NT2/D1 (cell line): ENCODE measurements at regions not wholly inside any gene's neighbourhood (a gene's known extent, or its start where the extent isn't known, plus 50 kb on each side); places are given as distances from the start of the nearest gene placed in this dataset.

Experiments
- DNase-seq: peaks from one replicate; pipeline ENCODE4 v3.0.0-alpha.2; 2011; ENCODE audit warnings: low read depth, low spot score
- H3K27me3 ChIP-seq: 2 replicates; pipeline ENCODE4 v1.6.0; 2011; ENCODE audit warnings: mild to moderate bottlenecking; ENCODE audit not compliant: insufficient read length, insufficient read depth
- H3K36me3 ChIP-seq: 2 replicates; pipeline ENCODE4 v1.6.1; 2011; ENCODE audit warnings: mild to moderate bottlenecking, low read length, mixed read lengths; ENCODE audit not compliant: insufficient read depth, insufficient read length
- H3K4me1 ChIP-seq: 2 replicates; pipeline ENCODE4 v1.5.1; 2011; ENCODE audit not compliant: insufficient read depth, insufficient read length
- H3K4me3 ChIP-seq: 2 replicates; pipeline ENCODE4 v1.5.1; 2011; ENCODE audit warnings: low read depth; ENCODE audit not compliant: insufficient read length
- H3K9ac ChIP-seq: 2 replicates; pipeline ENCODE4 v1.6.0; 2011; ENCODE audit warnings: low read depth; ENCODE audit not compliant: insufficient read length
- H3K9me3 ChIP-seq: 2 replicates; pipeline ENCODE4 v1.5.1; 2011; ENCODE audit warnings: mild to moderate bottlenecking, low read length; ENCODE audit not compliant: insufficient read depth
- SUZ12 ChIP-seq: IDR thresholded peaks from 2 replicates; pipeline ENCODE4 v1.6.1; 2011; ENCODE audit not compliant: insufficient read length, insufficient read depth; ENCODE audit errors: extremely low read depth
- YY1 ChIP-seq: IDR thresholded peaks from 2 replicates; pipeline ENCODE4 v1.6.1; 2011; ENCODE audit not compliant: insufficient read length, insufficient read depth
- ZNF274 ChIP-seq: IDR thresholded peaks from 2 replicates; pipeline ENCODE4 v1.6.1; 2011; ENCODE audit warnings: mild to moderate bottlenecking, low read depth, low read length

GRCh38 chr16:72711823-72712222 is 336.1 kb downstream of the ZFHX3 start:
- TF ChIP-seq SUZ12 (no peak), YY1 (no peak), ZNF274 (no peak)
- DNase-seq = no peak

DNA sequence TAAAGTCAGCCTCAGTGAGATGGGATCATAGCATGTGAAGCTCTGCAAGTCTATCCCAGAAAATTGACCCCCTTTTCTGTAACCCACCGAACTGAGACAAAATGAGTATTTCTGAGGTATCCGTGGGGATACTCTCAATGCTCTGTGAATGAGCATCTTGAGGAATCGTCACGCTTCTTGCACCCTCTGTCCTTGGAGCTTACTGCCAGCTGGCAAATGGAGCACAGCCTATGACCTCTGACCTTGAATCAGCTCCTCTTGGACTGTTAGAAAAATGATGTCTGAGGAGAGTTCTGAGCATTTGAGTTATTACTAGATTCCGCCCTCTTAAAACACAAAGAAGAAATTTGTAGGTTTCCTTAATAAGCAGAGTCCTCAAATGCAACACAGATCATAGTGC is 342.1 kb downstream of the ZFHX3 start:
- TF ChIP-seq SUZ12 (no peak), YY1 (no peak), ZNF274 (no peak)

More at GRCh38 chr16:72711823-72712222, 336.1 kb downstream of the ZFHX3 start:
- Histone ChIP-seq H3K9me3 (peaks cover 43% of the 10 kb centered on the region), H3K9ac (no peak overlapping the region), H3K4me3 (no peak overlapping the region), H3K27me3 (no peaks in the 10 kb centered on the region), H3K4me1 (no peaks in the 10 kb centered on the region), H3K36me3 (peaks cover 4% of the 10 kb centered on the region)

DNA sequence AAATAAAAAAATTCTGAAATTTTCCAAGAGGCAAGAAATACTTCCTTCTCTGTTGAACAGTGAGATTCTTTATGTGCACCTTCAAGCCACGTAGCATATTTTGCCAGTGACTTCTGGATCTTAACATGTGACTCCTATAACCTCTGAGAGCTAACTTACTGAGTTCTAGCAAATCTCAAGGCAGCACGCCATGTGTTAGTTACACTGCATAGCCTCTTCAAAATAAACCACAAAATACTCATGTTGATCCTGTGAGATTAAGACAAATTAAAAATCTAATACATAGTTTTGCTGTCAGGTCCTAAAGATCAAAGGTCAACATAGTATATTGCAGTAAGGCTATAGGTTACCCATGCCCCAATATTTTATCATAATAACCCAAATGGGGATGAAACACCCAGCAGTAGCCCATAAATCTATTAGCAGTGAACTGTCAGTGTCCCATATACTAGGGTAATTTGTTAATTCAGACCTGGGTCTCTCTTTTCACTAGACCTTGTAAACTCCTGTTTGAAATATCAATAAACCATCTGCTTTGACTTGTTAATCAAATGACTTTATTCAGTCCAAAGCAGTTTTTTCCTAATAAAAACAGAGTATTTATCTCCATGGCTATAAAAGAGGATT is 343.1 kb downstream of the ZFHX3 start:
- TF ChIP-seq SUZ12 (no peak), YY1 (no peak), ZNF274 (no peak)
- H3K4me1 ChIP-seq = no peaks in the 10 kb centered on the region
- no peak overlapping the region for H3K4me3 ChIP-seq
- H3K9ac ChIP-seq = no peak overlapping the region
- no peaks in the 10 kb centered on the region for H3K36me3 ChIP-seq
- 0 out of 2 replicates have a peak, but pooled peaks cover 8% of the 10 kb centered on the region for H3K9me3 ChIP-seq
- DNase-seq = no peak
- no peaks in the 10 kb centered on the region for H3K27me3 ChIP-seq

More for the DNA sequence above, 342.1 kb downstream of the ZFHX3 start:
- DNase-seq = no peak
- Histone ChIP-seq H3K36me3 (no peaks in the 10 kb centered on the region), H3K27me3 (no peaks in the 10 kb centered on the region), H3K9me3 (peaks cover 16% of the 10 kb centered on the region), H3K4me3 (no peak overlapping the region), H3K4me1 (no peaks in the 10 kb centered on the region), H3K9ac (no peak overlapping the region)

GRCh38 chr16:72689851-72690250 is 358.1 kb downstream of the ZFHX3 start:
- Histone ChIP-seq H3K9me3 (no peaks in the 10 kb centered on the region), H3K36me3 (no peaks in the 10 kb centered on the region), H3K4me1 (no peaks in the 10 kb centered on the region), H3K4me3 (no peak overlapping the region), H3K27me3 (no peaks in the 10 kb centered on the region), H3K9ac (no peak overlapping the region)
- no peak for DNase-seq
- no peak for TF ChIP-seq ZNF274
- no peak for TF ChIP-seq SUZ12
- no peak for TF ChIP-seq YY1

GRCh38 chr16:72680732-72681131 is 367.2 kb downstream of the ZFHX3 start:
- H3K27me3 ChIP-seq = no peaks in the 10 kb centered on the region
- TF ChIP-seq ZNF274 = no peak
- peaks cover 6% of the 10 kb centered on the region; the same call in 1 of the 2 replicates for H3K9me3 ChIP-seq
- no peak for DNase-seq
- H3K4me3 ChIP-seq = no peak overlapping the region
- H3K9ac ChIP-seq = no peak overlapping the region
- H3K36me3 ChIP-seq = no peaks in the 10 kb centered on the region
- no peaks in the 10 kb centered on the region for H3K4me1 ChIP-seq

GRCh38 chr16:72679856-72680255 is 368.1 kb downstream of the ZFHX3 start:
- H3K4me3 ChIP-seq = no peak overlapping the region
- H3K36me3 ChIP-seq = no peaks in the 10 kb centered on the region
- no peak for TF ChIP-seq SUZ12
- TF ChIP-seq YY1 = no peak
- no peak for TF ChIP-seq ZNF274
- DNase-seq = no peak
- no peaks in the 10 kb centered on the region for H3K4me1 ChIP-seq
- no peak overlapping the region for H3K9ac ChIP-seq
- H3K27me3 ChIP-seq = no peaks in the 10 kb centered on the region
- peaks cover 6% of the 10 kb centered on the region; the same call in 1 of the 2 replicates for H3K9me3 ChIP-seq

DNA sequence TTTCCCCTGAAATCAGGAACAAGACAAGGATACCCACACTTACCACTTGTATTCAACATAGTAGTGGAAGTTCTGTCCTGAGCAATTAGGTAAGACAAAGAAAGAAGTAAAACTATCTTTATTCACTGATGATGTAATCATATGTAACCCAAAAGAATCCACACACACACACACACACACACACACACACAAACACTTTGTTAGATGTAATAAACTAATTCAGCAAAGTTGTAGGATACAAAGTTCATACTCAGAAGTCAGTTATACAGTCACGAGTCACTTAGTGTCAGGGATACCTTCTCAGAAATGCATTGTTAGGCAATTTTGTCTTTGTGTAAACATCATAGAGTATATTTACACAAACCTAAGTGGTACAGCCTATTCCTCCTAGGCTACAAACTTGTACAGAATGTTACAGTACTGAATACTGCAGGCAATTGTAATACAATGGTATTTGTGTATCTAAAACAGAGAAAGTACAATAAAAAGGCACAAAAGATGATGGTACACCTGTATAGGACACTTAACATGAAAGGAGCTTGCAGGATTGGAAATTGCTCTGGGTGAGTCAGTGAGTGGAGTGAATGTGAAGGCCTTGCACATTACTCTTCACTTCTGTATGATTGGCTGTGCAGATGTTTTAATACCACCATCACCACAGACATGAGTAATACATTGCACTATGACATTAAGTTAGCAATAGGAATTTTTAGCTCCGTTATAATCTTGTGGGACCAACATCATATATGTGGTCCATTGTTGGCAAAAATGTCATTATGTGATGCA is 370.1 kb downstream of the ZFHX3 start:
- no peak for DNase-seq
- H3K27me3 ChIP-seq = no peaks in the 10 kb centered on the region
- H3K9me3 ChIP-seq = peaks cover 12% of the 10 kb centered on the region
- H3K4me1 ChIP-seq = no peaks in the 10 kb centered on the region
- TF ChIP-seq SUZ12 (no peak), ZNF274 (no peak), YY1 (no peak)
- H3K36me3 ChIP-seq = no peaks in the 10 kb centered on the region
- no peak overlapping the region for H3K9ac ChIP-seq
- H3K4me3 ChIP-seq = no peak overlapping the region
